ENCODE measurements at regions not wholly inside any gene's neighbourhood (a gene's known extent, or its start where the extent isn't known, plus 50 kb on each side); places are given as distances from the start of the nearest gene placed in this dataset.

DNA sequence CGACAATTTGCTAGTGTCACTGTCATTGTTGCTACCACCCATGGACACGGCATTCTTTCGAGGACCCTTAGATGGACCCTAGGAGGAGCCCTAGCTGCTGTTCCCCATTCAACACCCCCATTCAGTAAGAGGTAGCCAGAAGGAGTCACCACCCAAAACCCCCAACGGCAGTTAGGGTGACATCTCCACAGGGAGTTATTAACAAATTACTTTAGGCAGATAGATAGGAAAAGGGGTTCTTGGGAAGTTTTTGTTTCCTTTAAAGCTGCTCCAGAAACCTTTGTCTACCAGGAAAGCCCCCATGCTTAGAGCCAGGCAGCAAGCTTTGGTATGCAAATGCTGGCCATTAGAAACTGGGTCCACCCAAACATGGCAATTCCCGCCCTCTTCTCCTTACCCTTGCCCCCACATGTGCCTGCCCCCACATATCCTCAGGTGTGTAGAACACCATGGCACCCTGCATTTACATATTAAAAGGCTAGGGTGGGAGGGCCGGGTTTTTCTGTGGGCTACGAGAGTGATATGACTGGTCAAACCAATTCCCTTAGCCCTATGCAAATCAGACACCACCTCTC, 190.9 kb downstream of the SLITRK6 start:
- TF ChIP-seq GATA2 (IDR thresholded peaks at IDR 0.05; ENCODE audit: low read depth, low read length) (no peak), GATA3 (IDR thresholded peaks at IDR 0.05; ENCODE audit: low read depth, low read length) (no peak)
